ENCODE measurements at regions not wholly inside any gene's neighbourhood (a gene's known extent, or its start where the extent isn't known, plus 50 kb on each side); places are given as distances from the start of the nearest gene placed in this dataset.
"Not testable (repeated sequence)": the region's sequence is repeated elsewhere in the genome, so short reads cannot be mapped to it uniquely, and the experiment has no call there.

GRCh38 chr9:39809401-39810226 lies 454.1 kb downstream of the SPATA31A1 start:
- not testable (repeated sequence) for TF ChIP-seq POLR2A (IDR thresholded peaks at IDR 0.05; ENCODE audit: borderline replicate concordance, extremely low read depth, insufficient read depth, insufficient read length); POLR2AphosphoS5 (IDR thresholded peaks at IDR 0.05; ENCODE audit: low read depth, low read length); CTCF (IDR thresholded peaks at IDR 0.05 in 2 of 3, conservative IDR thresholded peaks at IDR 0.05 in 1 of 3; ENCODE audit: borderline replicate concordance in 1 of 3, insufficient read depth in 1 of 3, low read depth in 2 of 3, low read length in 2 of 3); FOSL1 (IDR thresholded peaks at IDR 0.05; ENCODE audit: low read depth); CBX3 (IDR thresholded peaks at IDR 0.05; ENCODE audit: low read depth); ELF1 (IDR thresholded peaks at IDR 0.05; ENCODE audit: borderline replicate concordance, low read depth); YY1 (IDR thresholded peaks at IDR 0.05; ENCODE audit: extremely low read depth, insufficient replicate concordance, low read depth, low read length); ZBTB33 (IDR thresholded peaks at IDR 0.05; ENCODE audit: extremely low read depth, insufficient replicate concordance, low read length); EGR1 (IDR thresholded peaks at IDR 0.05; ENCODE audit: low read depth); SIN3A (IDR thresholded peaks at IDR 0.05; ENCODE audit: low read depth)
